ENCODE measurements at regions not wholly inside any gene's neighbourhood (a gene's known extent, or its start where the extent isn't known, plus 50 kb on each side); places are given as distances from the start of the nearest gene placed in this dataset.

GRCh38 chr18:32542221-32542798 lies 71.6 kb upstream of the GAREM1 start:
- DNase-seq (ENCODE audit: low spot score) = no peak

- no peak for DNase-seq (ENCODE audit: low spot score)
Observed at GRCh38 chr18:32530947-32531651, 60.4 kb upstream of the GAREM1 start.

GRCh38 chr18:32529722-32530420 lies 59.2 kb upstream of the GAREM1 start:
- no peak for DNase-seq (ENCODE audit: low spot score)

GRCh38 chr18:32520771-32521170 lies 50.1 kb upstream of the GAREM1 start:
- DNase-seq (ENCODE audit: low spot score) = no peak
